ENCODE measurements at regions not wholly inside any gene's neighbourhood (a gene's known extent, or its start where the extent isn't known, plus 50 kb on each side); places are given as distances from the start of the nearest gene placed in this dataset.

DNA sequence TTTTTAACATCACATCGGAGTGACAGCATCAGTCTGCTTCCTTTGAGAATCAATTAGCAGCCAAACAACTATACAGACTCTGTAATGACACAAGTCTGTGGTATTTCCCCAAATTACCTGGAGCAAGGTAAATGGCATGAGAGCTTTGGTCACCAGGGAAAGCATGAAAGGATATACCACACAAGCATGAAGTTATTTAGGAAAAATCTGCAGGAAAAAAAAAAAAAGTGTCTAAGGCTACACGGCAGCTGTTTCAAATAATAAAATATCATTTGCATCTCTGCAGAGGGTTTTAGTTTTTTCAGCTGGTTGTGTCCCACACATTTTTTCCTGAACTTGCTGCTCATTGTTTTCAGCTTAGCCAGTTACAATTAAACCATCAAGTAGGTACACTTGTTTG lies 234.7 kb downstream of the TTLL7 start:
- Histone ChIP-seq H3K9me3 (no peaks in the 10 kb centered on the region), H3K36me3 (no peaks in the 10 kb centered on the region), H3K4me3 (no peak overlapping the region), H3K4me1 (no peaks in the 10 kb centered on the region), H3K27ac (no peak overlapping the region), H3K27me3 (no peaks in the 10 kb centered on the region)
- WGBS: 76% methylated on average over 2 of the region's 2 CpGs
- TF ChIP-seq, protein P1, sequence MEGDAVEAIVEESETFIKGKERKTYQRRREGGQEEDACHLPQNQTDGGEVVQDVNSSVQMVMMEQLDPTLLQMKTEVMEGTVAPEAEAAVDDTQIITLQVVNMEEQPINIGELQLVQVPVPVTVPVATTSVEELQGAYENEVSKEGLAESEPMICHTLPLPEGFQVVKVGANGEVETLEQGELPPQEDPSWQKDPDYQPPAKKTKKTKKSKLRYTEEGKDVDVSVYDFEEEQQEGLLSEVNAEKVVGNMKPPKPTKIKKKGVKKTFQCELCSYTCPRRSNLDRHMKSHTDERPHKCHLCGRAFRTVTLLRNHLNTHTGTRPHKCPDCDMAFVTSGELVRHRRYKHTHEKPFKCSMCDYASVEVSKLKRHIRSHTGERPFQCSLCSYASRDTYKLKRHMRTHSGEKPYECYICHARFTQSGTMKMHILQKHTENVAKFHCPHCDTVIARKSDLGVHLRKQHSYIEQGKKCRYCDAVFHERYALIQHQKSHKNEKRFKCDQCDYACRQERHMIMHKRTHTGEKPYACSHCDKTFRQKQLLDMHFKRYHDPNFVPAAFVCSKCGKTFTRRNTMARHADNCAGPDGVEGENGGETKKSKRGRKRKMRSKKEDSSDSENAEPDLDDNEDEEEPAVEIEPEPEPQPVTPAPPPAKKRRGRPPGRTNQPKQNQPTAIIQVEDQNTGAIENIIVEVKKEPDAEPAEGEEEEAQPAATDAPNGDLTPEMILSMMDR (IDR thresholded peaks at IDR 0.05): no peak
- TF ChIP-seq POLR2A (IDR thresholded peaks at IDR 0.05) (no peak), POLR2AphosphoS5 (IDR thresholded peaks at IDR 0.05) (no peak), EP300 (IDR thresholded peaks at IDR 0.05) (no peak)
- no peak for DNase-seq (ENCODE audit: low spot score in 2 of 2)

DNA sequence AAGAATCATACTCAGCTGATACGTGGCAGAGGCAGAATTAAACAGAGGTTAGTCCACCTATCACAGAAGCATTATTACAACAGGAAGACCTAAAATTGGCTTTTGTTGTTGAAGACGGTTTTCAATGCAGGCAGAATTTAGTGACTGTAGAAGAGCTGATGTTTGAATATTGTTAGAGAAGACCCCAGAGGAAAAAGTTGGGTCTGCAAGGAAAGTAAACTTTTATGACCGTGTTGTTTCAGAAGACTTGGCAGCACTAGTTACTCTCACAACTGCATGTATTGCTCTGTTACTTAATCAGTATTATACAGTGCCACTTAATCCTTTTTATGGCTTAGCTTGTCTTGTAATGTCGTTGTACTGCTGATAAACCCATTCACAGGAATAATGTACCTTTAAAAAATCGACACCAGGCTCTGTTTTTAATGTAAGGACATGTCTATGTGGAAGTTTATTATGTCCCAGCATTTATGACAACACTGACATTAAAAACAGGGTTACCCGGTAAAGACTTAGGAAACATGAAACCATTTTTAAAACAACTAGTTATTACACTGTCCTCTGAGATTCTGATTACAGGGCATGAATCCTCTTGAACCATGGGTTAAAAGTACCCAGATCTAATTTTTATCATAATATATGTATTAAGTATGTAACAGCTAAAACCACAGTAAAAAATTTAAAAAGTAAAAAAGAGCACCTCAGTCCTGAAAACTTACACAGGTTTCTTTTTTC lies 235.4 kb downstream of the TTLL7 start:
- Histone ChIP-seq H3K9me3 (no peaks in the 10 kb centered on the region), H3K36me3 (no peaks in the 10 kb centered on the region), H3K27me3 (no peaks in the 10 kb centered on the region), H3K4me3 (no peak overlapping the region), H3K27ac (no peak overlapping the region), H3K4me1 (no peaks in the 10 kb centered on the region)
- TF ChIP-seq POLR2A (IDR thresholded peaks at IDR 0.05) (no peak), POLR2AphosphoS5 (IDR thresholded peaks at IDR 0.05) (no peak), EP300 (IDR thresholded peaks at IDR 0.05) (no peak)
- TF ChIP-seq, protein P1 (IDR thresholded peaks at IDR 0.05): no peak
- DNase-seq (ENCODE audit: low spot score in 2 of 2): no peak
- 50% methylated on average over 6 of the region's 6 CpGs for WGBS

DNA sequence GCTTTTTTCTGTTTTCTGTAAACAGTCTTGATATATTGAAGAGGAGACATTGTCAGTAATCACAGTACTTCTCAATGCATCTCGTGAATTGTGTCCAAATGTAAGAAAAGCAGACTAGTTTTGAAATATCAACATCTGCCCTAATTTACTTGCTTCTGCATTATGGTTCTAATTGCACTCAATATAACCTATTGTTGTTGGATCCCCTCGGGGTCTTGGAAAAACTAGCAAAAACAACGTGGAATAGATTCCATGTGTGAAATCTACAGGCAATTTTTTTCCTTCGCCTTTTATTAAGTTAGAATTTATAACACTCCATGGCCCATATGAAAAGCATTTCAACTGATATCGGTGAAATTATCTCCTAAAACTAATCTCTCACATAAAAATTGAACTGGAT lies 236.5 kb downstream of the TTLL7 start:
- DNase-seq (ENCODE audit: low spot score in 2 of 2): no peak

DNA sequence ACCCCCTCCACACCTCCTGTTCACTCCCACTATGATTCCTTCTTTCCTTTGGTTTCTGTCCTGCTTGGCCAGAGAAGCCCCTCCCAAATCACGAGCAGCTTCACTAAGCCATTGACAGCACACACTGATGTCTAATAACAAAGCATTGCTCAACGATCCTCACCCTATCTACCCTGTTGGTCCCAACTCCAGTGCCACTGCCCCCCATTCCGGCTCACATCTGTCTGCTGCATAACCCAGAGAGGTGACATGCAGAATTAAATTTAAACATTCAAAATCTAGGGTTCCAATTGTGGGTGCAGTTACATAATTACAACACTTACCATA lies 236.9 kb downstream of the TTLL7 start:
- DNase-seq (ENCODE audit: low spot score in 2 of 2): no peak
- TF ChIP-seq POLR2AphosphoS5 (IDR thresholded peaks at IDR 0.05): no peak
- TF ChIP-seq, protein P1 (IDR thresholded peaks at IDR 0.05): no peak
- no peak for TF ChIP-seq EP300 (IDR thresholded peaks at IDR 0.05)
- no peak for TF ChIP-seq POLR2A (IDR thresholded peaks at IDR 0.05)
- H3K36me3 ChIP-seq: no peaks in the 10 kb centered on the region
- no peaks in the 10 kb centered on the region for H3K4me1 ChIP-seq
- H3K27ac ChIP-seq: no peak overlapping the region
- H3K27me3 ChIP-seq: no peaks in the 10 kb centered on the region
- no peak overlapping the region for H3K4me3 ChIP-seq
- WGBS: 61% methylated on average over 3 of the region's 3 CpGs
- H3K9me3 ChIP-seq: no peaks in the 10 kb centered on the region

More for the DNA sequence above, 236.5 kb downstream of the TTLL7 start:
- Histone ChIP-seq H3K4me3 (no peak overlapping the region), H3K4me1 (no peaks in the 10 kb centered on the region), H3K36me3 (no peaks in the 10 kb centered on the region), H3K27ac (no peak overlapping the region), H3K9me3 (no peaks in the 10 kb centered on the region), H3K27me3 (no peaks in the 10 kb centered on the region)
- WGBS: 56% methylated on average over 5 of the region's 5 CpGs
- TF ChIP-seq POLR2A (IDR thresholded peaks at IDR 0.05) (no peak), POLR2AphosphoS5 (IDR thresholded peaks at IDR 0.05) (no peak), EP300 (IDR thresholded peaks at IDR 0.05) (no peak)
- TF ChIP-seq, protein P1 (IDR thresholded peaks at IDR 0.05): no peak

DNA sequence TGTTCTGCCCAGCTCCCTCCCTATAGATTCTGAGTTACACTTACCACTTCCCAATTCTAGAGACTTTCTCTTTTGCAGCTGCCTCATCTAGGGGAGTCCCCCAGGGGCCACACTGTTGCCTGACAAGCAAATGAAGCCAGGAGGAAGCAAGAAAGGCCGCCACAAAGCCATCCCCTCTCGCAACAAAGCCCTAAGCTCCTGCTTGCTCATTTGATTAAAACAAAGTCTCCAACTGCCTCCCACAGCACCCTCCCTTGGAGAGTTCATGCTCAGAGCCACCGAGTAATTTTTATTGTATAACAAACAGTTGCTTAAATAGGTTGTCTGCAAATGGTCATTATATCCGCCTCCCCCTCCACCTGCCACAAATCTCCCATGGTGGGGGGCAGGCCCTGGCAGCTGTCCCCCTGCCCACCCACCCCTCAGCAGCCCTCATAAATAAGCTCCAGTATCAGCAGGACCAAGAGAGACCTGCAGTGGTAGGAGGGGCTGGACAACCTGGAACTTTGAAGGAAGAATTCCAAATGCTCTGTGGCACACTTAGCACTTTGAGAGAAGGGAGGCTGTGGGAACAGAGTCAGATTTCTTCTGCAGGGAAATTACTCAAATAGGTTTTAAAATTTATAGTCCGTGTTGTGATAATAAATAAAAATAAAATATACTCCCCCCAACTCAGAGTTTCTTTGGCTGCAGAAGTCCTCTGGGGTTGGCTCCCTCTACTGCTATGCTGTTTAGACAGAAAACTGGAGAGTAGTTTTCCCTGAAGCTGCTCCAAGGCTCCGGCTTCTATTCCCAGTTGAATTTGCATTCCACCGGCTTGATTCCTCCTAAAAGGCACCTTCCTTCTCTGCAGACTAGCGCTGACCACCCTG lies 237.5 kb downstream of the TTLL7 start:
- Histone ChIP-seq H3K36me3 (no peaks in the 10 kb centered on the region), H3K27me3 (no peaks in the 10 kb centered on the region), H3K9me3 (no peaks in the 10 kb centered on the region), H3K4me3 (no peak overlapping the region), H3K4me1 (no peaks in the 10 kb centered on the region), H3K27ac (no peak overlapping the region)
- TF ChIP-seq, protein P1 (IDR thresholded peaks at IDR 0.05): no peak
- no peak for TF ChIP-seq EP300 (IDR thresholded peaks at IDR 0.05)
- TF ChIP-seq POLR2AphosphoS5 (IDR thresholded peaks at IDR 0.05): no peak
- no peak for TF ChIP-seq POLR2A (IDR thresholded peaks at IDR 0.05)
- WGBS: 62% methylated on average over 8 of the region's 8 CpGs
- DNase-seq (ENCODE audit: low spot score in 2 of 2): no peak

Measured in suprapubic skin (tissue), 4 donors.